IMR-90 (cell line): ENCODE measurements at regions not wholly inside any gene's neighbourhood (a gene's known extent, or its start where the extent isn't known, plus 50 kb on each side); places are given as distances from the start of the nearest gene placed in this dataset.
A peak's percentile ranks its signal among the peaks of the same experiment; 100 is the strongest.

Source experiments
- ATAC-seq: fragments of 200-7000 bp; cut with Tn5 transposase; 2 replicates; pipeline ENCODE4 v1.9.1; 2020; ENCODE audit warnings: low read depth, mild to moderate bottlenecking, moderate library complexity
- BruUV-seq: library from RNA; stranded (reverse); fragments of 400-500 nt; replicated peaks from 2 replicates; lab custom pipeline; 2021; lab: Mats Ljungman, UMichigan
- CTCF ChIA-PET: fragments of 300-600 bp; formaldehyde crosslinking; extraction: SDS; loops from one replicate; lab custom pipeline; 2021; ENCODE audit warnings: antibody characterized with exemption; lab: Yijun Ruan, JAX
- POLR2A ChIA-PET: fragments of 300-600 bp; sonication (Branson Sonifier 250); formaldehyde crosslinking; loops from one replicate; lab custom pipeline; 2022; ENCODE audit warnings: antibody characterized with exemption; ENCODE audit not compliant: unreplicated experiment; lab: Charles Lee
- DNase-seq: peaks from one replicate; pipeline ENCODE4 v3.0.0; 2013
- H2AFZ ChIP-seq: replicated peaks from 2 replicates; pipeline ENCODE3; 2013; ENCODE audit warnings: low read length, mild to moderate bottlenecking; ENCODE audit not compliant: poor library complexity
- H2AK5ac ChIP-seq: 2 replicates; pipeline ENCODE4 v1.6.1; 2013; ENCODE audit warnings: low read depth, low read length, inconsistent platforms
- H2AK9ac ChIP-seq: replicated peaks from 2 replicates; pipeline ENCODE3; 2013; ENCODE audit warnings: mild to moderate bottlenecking, low read depth, low read length, moderate library complexity; ENCODE audit not compliant: poor library complexity
- H2BK120ac ChIP-seq: 2 replicates; pipeline ENCODE4 v1.6.1; 2013; ENCODE audit warnings: low read depth, low read length, inconsistent platforms
- H2BK15ac ChIP-seq: 3 replicates; pipeline ENCODE4 v1.6.1; 2013; ENCODE audit warnings: low read depth, low read length, inconsistent platforms
- H2BK20ac ChIP-seq: 2 replicates; pipeline ENCODE4 v1.6.1; 2013; ENCODE audit warnings: low read depth, mild to moderate bottlenecking, inconsistent platforms, low read length, moderate library complexity
- H2BK5ac ChIP-seq: 2 replicates; pipeline ENCODE4 v1.6.1; 2013; ENCODE audit warnings: mild to moderate bottlenecking, low read depth, low read length, inconsistent platforms; ENCODE audit not compliant: poor library complexity, severe bottlenecking
- H3K14ac ChIP-seq: replicated peaks from 2 replicates; pipeline ENCODE4 v1.6.1; 2013; ENCODE audit warnings: low read depth, low read length, inconsistent platforms
- H3K18ac ChIP-seq: 2 replicates; pipeline ENCODE4 v1.6.1; 2013; ENCODE audit warnings: low read depth, low read length, control low read depth
- H3K23ac ChIP-seq: 2 replicates; pipeline ENCODE4 v1.6.1; 2013; ENCODE audit warnings: low read depth, low read length, inconsistent platforms
- H3K27ac ChIP-seq: 2 replicates; pipeline ENCODE4 v1.5.1; 2013; ENCODE audit warnings: mild to moderate bottlenecking, control low read depth, low read length; ENCODE audit not compliant: insufficient read depth
- H3K27me3 ChIP-seq: 2 replicates; pipeline ENCODE4 v1.6.1; 2013; ENCODE audit warnings: low read length; ENCODE audit not compliant: control insufficient read depth, insufficient read depth
- H3K36me3 ChIP-seq: 2 replicates; pipeline ENCODE4 v1.6.1; 2013; ENCODE audit warnings: low read length, mixed read lengths; ENCODE audit not compliant: control insufficient read depth, insufficient read depth
- H3K4ac ChIP-seq: 2 replicates; pipeline ENCODE4 v1.6.1; 2013; ENCODE audit warnings: low read depth, low read length, inconsistent platforms
- H3K4me1 ChIP-seq: 2 replicates; pipeline ENCODE4 v1.6.1; 2013; ENCODE audit warnings: low read length, mixed read lengths; ENCODE audit not compliant: control insufficient read depth, insufficient read depth
- H3K4me2 ChIP-seq: 2 replicates; pipeline ENCODE4 v1.6.1; 2013; ENCODE audit warnings: low read depth, mild to moderate bottlenecking, control low read depth, low read length, moderate library complexity
- H3K4me3 ChIP-seq: 2 replicates; pipeline ENCODE4 v1.5.1; 2013; ENCODE audit warnings: low read depth, mild to moderate bottlenecking, control low read depth, low read length, moderate library complexity; ENCODE audit not compliant: insufficient read depth
- H3K56ac ChIP-seq: 2 replicates; pipeline ENCODE4 v1.6.1; 2013; ENCODE audit warnings: low read length, inconsistent platforms; ENCODE audit not compliant: insufficient read depth; ENCODE audit errors: extremely low read depth
- H3K79me1 ChIP-seq, 2 experiments: 2 replicates each; pipeline ENCODE4 v1.6.1; 2013; ENCODE audit warnings: low read length in 2 of 2, inconsistent platforms in 1 of 2, low read depth in 1 of 2
- H3K9ac ChIP-seq: 2 replicates; pipeline ENCODE4 v1.6.1; 2013; ENCODE audit warnings: low read depth, low read length, control low read depth
- H3K9me1 ChIP-seq: 2 replicates; pipeline ENCODE4 v1.6.1; 2013; ENCODE audit warnings: low read length, inconsistent platforms; ENCODE audit not compliant: insufficient read depth
- H3K9me3 ChIP-seq: 2 replicates; pipeline ENCODE4 v1.6.1; 2013; ENCODE audit warnings: low read length; ENCODE audit not compliant: control insufficient read depth, insufficient read depth
- H4K20me1 ChIP-seq: 2 replicates; pipeline ENCODE4 v1.6.1; 2013; ENCODE audit warnings: low read length, inconsistent platforms; ENCODE audit not compliant: insufficient read depth
- H4K5ac ChIP-seq: 2 replicates; pipeline ENCODE4 v1.6.1; 2013; ENCODE audit warnings: mild to moderate bottlenecking, low read depth, low read length, control low read depth
- H4K8ac ChIP-seq, 2 experiments: 2 replicates each; pipeline ENCODE4 v1.6.1; 2013; ENCODE audit warnings: low read depth in 2 of 2, low read length in 2 of 2, control low read depth in 1 of 2, inconsistent platforms in 1 of 2
- H4K91ac ChIP-seq: 2 replicates; pipeline ENCODE4 v1.6.1; 2013; ENCODE audit warnings: low read depth, low read length, inconsistent platforms; ENCODE audit not compliant: insufficient read depth
- MAFK ChIP-seq: IDR thresholded peaks from 2 replicates; pipeline ENCODE4 v1.6.1; 2012; ENCODE audit warnings: low read depth, low read length, improper control_type of control experiment
- MAZ ChIP-seq: IDR thresholded peaks from 2 replicates; pipeline ENCODE4 v1.6.1; 2012; ENCODE audit warnings: low read depth, mild to moderate bottlenecking, low read length, improper control_type of control experiment, moderate library complexity, borderline replicate concordance
- WGBS, 2 experiments: methylation state at CpG; one replicate each; pipeline versions ENCODE4 v1.1.5 to v1.1.7; 2013; ENCODE audit warnings: missing lambda C conversion rate in 2 of 2; ENCODE audit not compliant: insufficient read length in 1 of 2; ENCODE audit errors: extremely low coverage in 2 of 2; 5-methylcytosine and 5-hydroxymethylcytosine counted together
- dilution Hi-C: fragments of 300-500 bp; cut with HindIII; formaldehyde crosslinking; loops from one replicate; pipeline ENCODE4 v1.14.3; 2018; ENCODE audit warnings: low sequenced_read_pairs; ENCODE audit not compliant: unreplicated experiment
- in situ Hi-C: fragments of 300-500 bp; cut with MboI; formaldehyde crosslinking; loops from 3 replicates; pipeline ENCODE4 v1.14.3; 2019; ENCODE audit warnings: low sequenced_read_pairs, inconsistent platforms, mixed read lengths
- intact Hi-C: fragments of 100-400 bp; cut with micrococcal nuclease; formaldehyde crosslinking; loops from 2 replicates; pipeline ENCODE4 v1.10.0; 2022

DNA sequence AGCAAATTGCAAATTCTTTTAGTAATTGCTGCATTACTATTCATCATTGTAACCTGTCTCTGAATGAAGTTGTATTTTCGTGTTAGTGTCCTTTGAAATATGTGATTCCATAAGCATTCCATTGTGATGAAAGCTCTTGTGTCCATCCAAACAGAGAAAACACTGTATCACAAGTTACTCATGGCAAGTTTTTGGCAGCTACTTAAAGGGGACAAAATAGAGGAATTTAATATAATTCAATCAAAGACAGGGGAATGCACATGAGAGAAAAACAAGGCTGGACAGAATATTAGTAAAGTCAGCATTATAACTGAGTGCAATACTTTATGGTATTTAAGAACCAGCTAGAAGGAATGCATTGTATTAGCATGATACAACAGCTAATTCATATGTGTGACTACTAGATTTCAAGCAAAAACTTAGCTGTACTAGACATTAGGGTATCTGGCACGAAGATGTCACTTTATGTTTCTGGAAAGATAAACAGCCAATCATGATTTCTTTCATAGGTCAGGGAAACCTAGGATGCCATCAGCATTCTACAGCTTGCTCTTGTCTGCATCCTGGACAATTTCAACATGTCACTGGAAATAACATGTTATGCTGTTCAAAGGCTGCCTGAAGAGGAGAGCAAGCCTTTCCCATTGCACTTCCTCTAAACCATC, 270.6 kb upstream of the MARCKS start:
- ATAC-seq = peak; percentile 53
- in situ Hi-C loops = no loop called here

More for the DNA sequence above, 270.6 kb upstream of the MARCKS start:
- ChIA-PET POLR2A (no interaction called here), CTCF (interaction anchor here (1.0 kb wide), 1 partner anchor 16 kb away, joined by 3 read pairs; no protein-coding TSS in a partner anchor)
- DNase-seq = peak; percentile 71
- Histone ChIP-seq H2BK15ac (peak overlapping the region; percentile 6; the same call in 1 of the 3 replicates), H3K4ac (no peak overlapping the region), H2AFZ (no peak overlapping the region), H3K9me3 (no peaks in the 10 kb centered on the region), H3K4me2 (no peak overlapping the region; the same call in 1 of the 2 replicates), H4K8ac (no peak overlapping the region), H4K20me1 (no peaks in the 10 kb centered on the region), H4K5ac (no peak overlapping the region), H3K14ac (no peak overlapping the region; the same call in 1 of the 2 replicates), H2BK20ac (peak overlapping the region; percentile 17; the same call in 1 of the 2 replicates), H3K79me1 (no peaks in the 10 kb centered on the region), H2AK5ac (no peak overlapping the region), H3K4me1 (no peaks in the 10 kb centered on the region), H3K4me3 (no peak overlapping the region), H3K23ac (no peak overlapping the region), H3K9me1 (peaks cover 3% of the 10 kb centered on the region; the same call in 1 of the 2 replicates), H2BK120ac (no peak overlapping the region), H4K91ac (no peak overlapping the region), H3K9ac (no peak overlapping the region), H3K56ac (no peak overlapping the region), H3K36me3 (no peaks in the 10 kb centered on the region), H3K27ac (no peak overlapping the region), H2BK5ac (no peak overlapping the region), H2AK9ac (no peak overlapping the region), H3K18ac (peak overlapping the region; percentile 37; the same call in 1 of the 2 replicates), H3K27me3 (no peaks in the 10 kb centered on the region; the same call in 1 of the 2 replicates)
- WGBS, 2 experiments = no CpG with 5 or more reads among the region's 2 CpGs
- dilution Hi-C loops = no loop called here
- intact Hi-C loops = no loop called here
- BruUV-seq = no TSS peak
- TF ChIP-seq MAFK = peak; percentile 78
- TF ChIP-seq MAZ = no peak
